Stromal cell of bone marrow (primary cell): ENCODE measurements at regions not wholly inside any gene's neighbourhood (a gene's known extent, or its start where the extent isn't known, plus 50 kb on each side); places are given as distances from the start of the nearest gene placed in this dataset.
"Not testable (repeated sequence)": the region's sequence is repeated elsewhere in the genome, so short reads cannot be mapped to it uniquely, and the experiment has no call there.

Experiments
- DNase-seq: peaks from one replicate; pipeline ENCODE4 v3.0.0-alpha.2; 2012; ENCODE audit warnings: low read depth

DNA sequence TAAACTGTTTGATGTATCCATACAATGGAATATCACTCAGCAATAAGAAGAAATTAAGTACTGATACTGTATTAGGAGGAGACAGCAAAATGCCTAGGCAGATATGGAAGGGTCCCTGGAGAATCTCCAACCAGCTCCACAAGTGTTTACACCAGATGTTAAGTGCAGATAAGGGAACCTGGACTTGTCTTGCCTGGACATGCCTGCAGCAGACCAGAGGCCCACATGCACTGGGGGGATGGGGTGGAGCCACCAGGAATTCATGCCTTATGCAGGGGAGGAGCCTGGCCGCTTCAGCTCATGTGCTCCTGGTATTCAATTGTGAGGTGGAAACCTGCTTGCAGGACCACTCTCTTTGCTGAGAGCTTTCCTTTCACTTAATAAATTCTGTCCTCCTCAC lies 287.6 kb downstream of the LIPI start:
- DNase-seq, result not testable (repeated sequence)

DNA sequence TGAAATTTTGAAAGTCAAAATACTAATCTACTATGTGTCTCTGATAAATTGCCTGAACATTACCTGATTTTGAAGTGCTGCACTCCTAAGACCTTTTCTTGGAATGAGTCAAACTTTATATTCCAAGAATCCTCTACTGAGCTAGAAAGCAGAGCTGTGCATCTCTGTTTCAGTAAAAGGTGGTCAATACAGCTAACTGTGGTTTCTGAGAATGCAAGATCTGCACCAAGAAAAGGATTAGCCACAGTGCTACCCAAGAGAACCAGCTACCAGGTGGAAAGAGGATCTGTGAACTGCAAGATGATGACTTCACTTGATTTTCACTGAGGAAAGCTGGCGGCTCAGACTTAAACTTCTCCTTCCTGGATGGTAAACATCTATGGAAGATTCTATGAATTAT lies 289.3 kb downstream of the LIPI start:
- not testable (repeated sequence) for DNase-seq

DNA sequence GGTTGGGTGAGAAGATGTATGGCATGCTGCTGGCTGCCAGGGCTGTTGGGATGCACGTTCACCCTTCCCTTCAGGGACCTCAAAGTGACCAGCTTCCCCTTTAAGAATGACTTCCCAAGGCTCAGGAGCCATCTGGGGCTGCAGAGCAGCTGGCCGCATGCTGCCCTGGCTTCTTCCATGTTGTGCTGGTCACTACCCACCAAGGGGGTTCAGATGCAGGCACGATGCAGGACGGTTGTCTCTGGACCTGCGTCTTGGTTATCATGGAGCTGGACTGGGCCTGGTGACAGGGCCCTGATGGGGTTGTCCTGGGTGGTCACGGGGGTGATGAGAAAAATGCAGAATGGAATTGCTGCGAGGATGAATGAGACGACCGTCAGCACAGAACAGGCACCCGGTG lies 297.8 kb downstream of the POTED start:
- not testable (repeated sequence) for DNase-seq

DNA sequence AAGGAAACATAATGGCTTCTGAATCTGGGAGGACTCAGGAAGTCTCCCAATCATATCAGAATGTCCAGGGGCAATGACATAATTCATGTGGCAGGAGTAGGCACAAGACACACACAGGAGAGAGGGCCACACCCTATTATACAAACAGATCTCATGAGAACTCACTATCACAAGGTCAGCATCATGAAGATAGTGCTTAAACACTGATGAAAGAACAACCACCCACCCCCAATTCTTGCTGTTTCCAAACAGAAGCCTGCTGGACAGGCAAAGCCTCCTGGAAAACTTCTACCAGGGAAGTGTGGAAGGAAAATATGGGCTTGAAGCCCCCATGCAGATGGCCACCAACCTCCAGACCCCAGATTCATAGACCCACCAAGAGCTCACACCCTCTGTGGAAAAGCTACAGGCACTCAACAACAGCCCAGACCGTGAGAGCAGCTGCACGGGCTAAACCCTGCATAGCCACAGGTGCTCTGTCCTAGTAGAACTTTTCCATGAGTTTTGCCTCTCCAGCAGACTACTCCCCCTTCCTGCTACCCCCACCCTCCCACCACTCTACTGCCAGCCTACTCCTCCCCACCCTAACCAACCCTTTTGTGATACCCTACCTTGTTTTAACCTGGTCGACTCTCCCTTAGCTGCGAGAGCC lies 287.1 kb downstream of the POTED start:
- DNase-seq, result not testable (repeated sequence)

DNA sequence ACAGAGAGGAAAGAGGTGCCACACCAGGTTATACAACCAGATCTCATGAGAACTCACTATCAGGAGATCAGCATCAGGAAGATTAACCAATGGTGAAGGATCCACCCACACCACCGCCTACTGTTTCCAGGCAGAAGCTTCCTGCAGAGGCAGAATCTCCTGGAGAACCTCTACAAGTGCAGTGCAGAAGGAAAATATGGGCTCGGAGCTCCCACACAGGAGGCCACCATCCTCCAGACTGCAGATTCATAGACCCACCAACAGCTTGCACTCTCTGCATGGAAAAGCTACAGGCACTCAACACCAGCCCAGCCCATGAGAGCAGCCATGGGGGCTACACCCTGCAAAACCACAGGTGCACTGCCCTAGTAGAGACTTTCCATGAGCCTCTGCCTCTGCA lies 284.0 kb downstream of the POTED start:
- not testable (repeated sequence) for DNase-seq

DNA sequence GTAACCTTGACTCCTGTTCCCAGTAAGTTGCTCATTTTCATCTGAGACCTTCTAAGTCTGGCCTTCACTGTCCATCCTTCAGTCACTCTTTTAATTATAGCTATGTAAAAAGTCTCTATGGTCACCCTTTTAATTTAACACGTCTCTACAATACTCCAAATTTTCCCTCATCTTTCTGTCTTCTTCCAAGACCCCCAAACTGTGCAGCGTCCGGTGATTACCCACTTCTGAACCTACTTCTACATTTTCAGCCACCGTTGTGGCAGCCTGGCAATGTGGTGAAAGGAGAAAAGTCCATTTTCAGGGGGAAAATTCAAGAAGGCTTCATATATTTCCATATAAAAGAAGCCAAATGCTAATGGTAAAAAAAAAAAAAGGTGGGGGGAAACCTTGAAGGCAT lies 283.4 kb downstream of the POTED start:
- not testable (repeated sequence) for DNase-seq

DNA sequence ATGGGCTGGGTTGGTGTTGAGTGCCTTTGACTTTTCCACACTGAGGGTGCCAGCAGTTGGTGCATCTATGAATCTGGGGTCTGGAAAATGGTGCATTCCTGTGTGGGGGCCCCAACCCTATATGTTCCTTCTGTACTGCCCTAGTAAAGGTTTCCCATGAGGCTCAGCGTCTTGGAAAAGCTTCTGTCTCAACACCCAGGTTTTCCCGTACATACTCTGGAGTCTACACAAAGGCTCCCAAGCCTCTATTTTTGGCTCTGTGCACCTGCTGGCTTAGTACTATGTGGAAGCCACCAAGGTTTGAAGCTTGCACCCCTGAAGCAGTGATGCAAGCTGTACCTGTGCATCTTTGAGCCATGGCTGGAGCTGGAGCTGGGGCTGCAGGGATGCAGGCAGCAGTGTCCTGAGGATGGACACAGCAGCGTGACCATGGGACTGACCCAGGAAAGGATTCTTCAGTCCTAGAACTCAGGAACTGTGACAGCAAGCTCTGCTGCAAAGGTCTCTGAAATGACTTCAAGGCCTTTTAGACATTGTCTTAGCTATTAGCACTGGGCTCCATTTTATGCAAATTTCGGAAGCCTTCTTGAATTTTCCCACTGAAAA lies 282.7 kb downstream of the POTED start:
- DNase-seq, result not testable (repeated sequence)

DNA sequence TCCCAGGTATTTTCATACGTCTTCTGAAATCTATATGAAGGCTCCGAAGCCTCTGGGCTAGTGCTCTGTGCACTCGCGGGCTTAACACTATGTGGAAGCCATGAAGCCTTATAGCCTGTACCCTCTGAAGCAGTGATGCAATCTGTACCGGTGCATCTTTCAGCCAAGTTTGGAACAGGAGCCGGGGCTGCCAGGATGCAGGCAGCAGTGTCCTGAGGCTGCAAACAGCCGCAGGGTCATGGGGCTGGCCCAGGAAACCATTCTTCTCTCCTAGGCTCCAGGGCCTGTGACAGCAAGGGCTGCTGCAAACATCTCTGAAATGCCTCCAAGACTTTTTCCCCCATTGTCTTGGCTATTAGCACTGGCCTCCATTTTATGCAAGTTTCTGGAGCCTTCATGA lies 279.6 kb downstream of the POTED start:
- DNase-seq, result not testable (repeated sequence)

DNA sequence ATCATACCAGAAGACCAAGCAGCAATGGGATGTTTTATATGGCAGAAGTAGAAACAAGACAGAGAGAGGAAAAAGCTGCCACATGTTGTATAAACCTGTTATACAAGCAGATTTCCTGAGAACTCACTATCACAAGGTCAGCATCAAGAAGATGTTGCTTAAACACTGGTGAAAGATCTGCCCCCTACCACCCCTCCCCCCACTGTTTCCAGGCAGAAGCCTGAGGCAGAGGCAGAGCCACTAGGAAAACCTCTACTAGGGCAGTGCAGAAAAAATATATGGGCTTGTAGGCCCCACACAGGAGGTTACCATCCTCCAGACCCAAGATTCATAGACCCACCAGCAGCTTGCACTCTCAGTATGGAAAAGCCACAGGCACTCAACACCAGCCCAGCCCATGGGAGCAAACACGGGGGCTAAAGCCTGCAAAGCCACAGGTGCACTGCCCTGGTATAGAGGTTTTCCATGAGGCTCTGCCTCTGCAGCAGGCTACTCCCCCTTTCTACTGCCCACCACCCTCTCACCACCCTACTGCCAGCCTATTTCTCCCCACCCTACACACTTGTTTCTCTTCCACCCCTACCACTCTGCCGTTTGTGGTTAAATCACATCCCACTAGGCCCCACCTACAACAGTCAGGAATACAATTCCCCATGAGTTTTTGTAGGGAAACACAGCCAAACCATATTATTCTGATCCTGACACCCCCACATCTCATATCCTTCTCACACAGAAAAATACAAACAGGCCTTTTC lies 274.2 kb downstream of the POTED start:
- not testable (repeated sequence) for DNase-seq

DNA sequence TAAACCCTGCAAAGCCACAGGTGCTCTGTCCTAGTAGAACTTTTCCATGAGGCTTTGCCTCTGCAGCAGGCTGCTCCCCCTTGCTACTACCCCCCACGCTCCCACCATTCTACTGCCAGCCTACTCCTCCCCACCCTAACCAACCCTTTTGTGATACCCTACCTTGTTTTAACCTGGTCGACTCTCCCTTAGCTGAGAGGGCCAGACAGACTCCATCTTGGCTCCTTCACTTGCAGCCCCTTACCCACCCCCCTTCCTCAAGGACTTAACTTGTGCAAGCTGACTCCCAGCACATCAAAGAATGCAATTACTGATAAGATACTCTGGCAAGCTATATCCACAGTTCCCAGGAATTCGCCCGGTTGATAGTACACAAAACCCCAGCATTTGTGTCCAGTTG lies 267.9 kb downstream of the POTED start:
- not testable (repeated sequence) for DNase-seq

DNA sequence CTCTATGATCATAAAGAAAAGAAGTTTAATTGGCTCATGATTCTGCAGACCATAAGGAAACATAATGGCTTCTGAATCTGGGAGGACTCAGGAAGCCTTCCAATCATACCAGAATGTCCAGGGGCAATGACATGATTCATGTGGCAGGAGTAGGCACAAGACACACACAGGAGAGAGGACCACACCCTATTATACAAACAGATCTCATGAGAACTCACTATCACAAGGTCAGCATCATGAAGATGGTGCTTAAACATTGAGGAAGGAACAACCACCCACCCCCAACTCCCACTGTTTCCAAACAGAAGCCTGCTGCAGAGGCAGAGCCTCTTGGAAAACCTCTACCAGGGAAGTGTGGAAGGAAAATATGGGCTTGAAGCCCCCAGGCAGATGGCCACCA lies 267.4 kb downstream of the POTED start:
- not testable (repeated sequence) for DNase-seq

DNA sequence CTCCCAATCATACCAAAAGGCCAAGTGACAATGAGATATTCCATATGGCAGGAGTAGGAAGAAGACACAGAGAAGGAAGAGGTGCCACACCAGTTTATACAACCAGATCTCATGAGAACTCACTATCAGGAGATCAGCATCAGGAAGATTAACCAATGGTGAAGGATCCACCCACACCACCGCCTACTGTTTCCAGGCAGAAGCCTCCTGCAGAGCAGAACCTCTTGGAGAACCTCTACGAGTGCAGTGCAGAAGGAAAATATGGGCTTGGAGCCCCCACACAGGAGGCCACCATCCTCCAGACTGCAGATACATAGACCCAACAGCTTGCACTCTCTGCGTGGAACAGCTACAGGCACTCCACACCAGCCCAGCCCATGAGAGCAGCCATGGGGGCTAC lies 264.4 kb downstream of the POTED start:
- DNase-seq, result not testable (repeated sequence)

DNA sequence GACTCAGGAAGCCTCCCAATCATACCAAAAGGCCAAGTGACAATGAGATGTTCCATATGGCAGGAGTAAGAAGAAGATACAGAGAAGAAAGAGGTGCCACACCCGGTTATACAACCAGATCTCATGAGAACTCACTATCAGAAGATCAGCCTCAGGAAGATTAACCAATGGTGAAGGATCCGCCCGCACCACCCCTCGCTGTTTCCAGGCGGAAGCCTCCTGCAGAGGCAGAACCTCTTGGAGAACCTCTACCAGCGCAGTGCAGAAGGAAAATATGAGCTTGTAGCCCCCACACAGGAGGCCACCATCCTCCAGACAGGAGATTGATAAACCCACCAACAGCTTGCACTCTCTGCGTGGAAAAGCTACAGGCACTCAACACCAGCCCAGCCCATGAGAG lies 245.1 kb downstream of the POTED start:
- DNase-seq, result no peak

DNA sequence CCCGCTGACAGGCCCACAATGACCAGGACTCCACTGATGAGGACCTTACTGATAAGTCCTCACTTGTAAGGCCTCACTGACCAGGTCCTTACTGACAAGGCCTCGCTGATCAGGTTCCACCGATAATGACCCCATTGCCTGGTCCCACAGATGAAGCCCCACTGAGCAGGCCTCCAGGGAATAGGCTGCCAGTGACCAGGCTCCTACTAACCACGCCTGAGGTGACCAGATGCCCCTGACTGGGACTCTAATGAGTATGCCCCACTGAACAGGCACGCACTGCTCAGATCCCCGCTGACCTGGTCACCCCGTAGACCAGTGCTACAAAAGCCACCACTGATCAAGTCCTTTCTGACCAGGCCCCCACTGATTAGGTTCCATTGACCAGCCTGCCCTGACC lies 241.2 kb downstream of the POTED start:
- not testable (repeated sequence) for DNase-seq

DNA sequence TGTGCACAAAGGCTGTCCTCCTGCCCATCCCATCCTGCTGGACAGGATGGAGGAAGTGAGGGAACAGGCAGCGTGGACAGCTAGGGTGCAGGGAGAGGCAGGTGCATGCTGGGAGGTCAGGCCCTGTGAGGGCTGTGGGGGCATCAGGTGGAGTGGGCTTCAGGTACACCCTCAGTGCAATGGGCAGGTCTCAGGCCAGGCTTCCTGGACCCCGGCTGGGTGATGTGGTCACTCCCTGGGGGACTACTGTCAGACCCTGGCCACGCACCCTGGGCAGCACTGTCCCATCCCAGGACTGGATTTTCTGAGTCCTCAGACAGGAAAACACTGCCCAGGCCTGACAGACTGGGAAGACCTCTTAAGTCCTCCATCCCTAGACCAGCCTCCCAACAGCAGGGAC lies 239.9 kb downstream of the POTED start:
- DNase-seq, result not testable (repeated sequence)

DNA sequence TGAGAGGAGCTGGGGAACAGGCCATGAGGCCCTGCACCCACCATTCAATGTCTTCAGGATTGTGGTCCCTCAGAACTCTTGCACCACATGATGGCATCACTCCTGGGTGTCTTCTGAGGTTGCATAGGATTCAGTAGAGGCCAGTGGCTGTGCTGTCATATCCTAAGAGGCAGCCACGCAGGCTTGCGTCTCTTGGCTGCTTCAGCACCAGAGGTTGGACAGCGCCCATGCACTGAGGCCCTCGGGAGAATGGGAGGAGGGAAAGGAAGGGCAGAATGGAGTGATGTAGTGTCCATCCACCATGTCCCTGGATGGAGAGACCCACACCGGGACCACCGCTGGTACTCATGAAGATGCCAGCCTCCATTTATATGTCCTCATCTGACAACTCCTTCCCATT lies 237.1 kb downstream of the POTED start:
- DNase-seq, result not testable (repeated sequence)

DNA sequence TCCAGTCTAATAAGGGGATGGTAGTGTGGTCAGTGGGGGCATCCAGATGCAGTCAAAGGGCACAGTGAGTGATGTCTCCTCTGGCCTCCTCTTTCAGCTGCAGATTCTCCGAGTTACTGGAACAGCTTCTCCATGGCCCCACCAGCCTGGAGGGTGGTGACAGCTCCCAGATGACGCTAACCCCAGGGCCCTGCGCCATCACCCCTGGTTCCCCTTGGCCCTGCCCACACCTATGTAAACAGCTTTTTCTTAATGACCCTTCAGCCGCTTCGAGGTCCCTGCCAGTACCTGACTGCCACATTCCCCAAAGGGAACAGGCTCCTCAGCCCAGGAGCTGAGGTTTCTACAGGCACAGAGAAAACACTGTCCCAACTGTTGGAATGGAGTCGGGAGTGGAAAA lies 235.0 kb downstream of the POTED start:
- not testable (repeated sequence) for DNase-seq

DNA sequence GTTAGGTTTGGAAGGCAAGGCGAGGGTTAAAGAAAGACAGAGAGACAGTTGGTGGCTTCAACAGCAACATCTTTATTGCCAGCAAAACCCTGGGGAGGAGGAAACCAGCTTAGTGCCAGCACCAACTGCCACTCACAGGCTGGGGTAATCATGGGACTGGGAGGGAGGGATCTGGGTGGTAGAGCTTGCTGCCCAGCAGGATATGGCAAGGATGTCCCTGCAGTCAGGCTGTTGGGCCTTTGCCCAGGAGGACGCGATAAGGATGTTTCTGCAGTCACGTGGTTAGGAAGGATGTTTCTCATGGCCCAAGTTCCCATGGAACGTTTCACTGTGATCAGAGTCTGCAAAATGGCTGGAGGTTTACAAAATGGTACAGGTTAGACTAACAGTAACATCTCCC lies 233.5 kb downstream of the POTED start:
- DNase-seq, result not testable (repeated sequence)

DNA sequence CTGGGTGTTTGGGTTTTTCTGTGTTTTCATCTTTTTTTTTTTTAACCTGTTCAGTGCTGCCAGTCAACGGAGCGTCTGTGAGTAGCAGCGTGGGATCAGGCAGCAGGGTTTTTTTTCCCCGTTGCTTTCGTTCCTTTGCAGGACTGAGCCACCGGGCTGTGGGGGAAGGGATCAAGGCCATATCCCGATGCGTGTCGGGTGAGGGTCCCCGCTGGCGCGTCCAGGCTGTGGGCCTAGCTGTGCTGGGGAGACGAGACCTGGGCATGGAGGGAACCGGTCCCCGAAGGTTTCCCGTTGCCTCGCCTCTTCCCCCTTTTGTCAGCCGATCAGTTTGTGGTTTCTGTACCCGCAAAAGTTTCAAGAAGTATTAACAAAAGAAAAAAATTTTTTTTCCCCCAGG lies 218.1 kb downstream of the POTED start:
- DNase-seq, result not testable (repeated sequence)

DNA sequence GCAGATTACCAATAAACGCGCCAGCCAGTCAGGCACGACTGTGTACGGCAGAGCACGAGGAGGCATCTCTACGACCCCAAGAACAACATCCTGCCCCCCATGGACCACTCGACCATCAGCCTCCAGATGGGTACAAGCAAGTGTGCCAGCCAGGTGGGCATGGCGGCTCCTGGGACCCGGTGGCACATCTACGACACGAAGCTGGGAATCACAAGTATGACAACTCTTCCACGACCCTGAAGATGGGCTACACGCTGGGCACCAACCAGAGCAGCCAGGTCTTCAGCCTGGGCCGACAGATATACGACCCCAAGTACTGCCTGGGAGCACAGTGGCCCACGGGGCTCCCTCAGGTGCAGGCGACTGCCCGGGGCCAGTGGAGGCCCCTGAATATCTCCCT lies 217.6 kb downstream of the POTED start:
- DNase-seq, result no peak

DNA sequence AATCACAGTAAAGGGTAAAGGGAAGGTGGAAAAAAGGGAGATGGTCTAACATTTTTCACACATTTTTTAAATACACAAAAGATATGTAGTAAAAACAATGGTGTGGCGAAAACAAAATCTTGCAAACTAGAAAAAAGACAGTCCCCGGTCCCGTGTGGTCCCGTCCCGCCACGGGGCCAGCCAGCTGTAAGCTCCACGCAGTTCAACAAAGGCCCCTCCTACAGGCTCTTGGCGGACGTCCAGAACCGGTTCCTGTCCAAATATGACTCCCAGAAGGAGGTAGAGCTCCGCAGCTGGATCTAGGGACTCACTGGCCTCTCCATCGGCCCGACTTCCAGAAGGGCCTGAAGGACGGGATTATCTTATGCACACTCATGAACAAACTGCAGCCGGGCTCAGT lies 216.9 kb downstream of the POTED start:
- not testable (repeated sequence) for DNase-seq

DNA sequence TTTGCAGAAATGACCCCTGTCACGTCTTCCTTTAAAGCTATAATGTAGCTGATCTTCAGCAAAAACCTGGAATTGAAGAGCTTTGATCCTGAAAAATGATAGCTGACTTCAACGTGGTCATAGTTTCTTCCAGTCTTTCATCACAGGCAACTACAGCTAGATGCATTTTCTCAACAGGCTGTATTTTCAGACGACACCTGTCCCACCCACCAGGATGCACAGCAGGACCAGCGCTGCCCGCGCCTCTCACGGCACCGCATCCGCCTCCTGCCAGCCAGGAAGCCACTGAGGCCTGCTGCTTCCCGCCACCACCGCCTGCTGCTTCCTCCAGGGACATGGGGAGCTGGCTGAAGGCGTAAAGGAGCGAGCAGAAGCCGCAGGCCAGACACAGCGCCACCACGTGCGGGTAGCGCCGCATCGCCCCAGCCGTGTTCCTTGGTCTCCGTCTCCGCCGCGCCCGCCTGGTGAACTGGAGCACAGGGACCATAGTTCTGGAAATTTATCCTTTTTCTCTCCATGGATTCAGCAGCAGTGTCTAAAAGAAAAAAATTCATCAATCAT lies 215.7 kb downstream of the POTED start:
- DNase-seq, result not testable (repeated sequence)

DNA sequence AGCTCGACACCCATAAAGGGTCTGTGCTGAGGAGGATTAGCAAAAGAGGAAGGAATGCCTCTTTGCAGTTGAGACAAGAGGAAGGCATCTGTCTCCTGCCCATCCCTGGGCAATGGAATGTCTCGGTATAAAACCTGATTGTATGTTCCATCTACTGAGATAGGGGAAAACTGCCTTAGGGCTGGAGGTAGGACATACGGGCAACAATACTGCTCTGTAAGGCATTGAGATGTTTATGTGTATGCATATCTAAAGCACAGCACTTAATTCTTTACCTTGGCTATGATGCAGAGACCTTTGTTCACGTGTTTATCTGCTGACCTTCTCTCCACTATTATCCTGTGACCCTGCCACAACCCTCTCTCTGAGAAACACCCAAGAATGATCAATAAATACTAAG lies 210.7 kb downstream of the POTED start:
- not testable (repeated sequence) for DNase-seq
